HUES64 (cell line): ENCODE measurements at regions not wholly inside any gene's neighbourhood (a gene's known extent, or its start where the extent isn't known, plus 50 kb on each side); places are given as distances from the start of the nearest gene placed in this dataset.

ENCODE experiments used
- H3K27ac ChIP-seq: 2 replicates; pipeline ENCODE4 v1.7.0; 2013; ENCODE audit warnings: low read depth, low read length, inconsistent platforms
- H3K27me3 ChIP-seq: 2 replicates; pipeline ENCODE4 v1.6.1; 2013; ENCODE audit warnings: mild to moderate bottlenecking, low read length; ENCODE audit not compliant: insufficient read depth
- H3K36me3 ChIP-seq: 2 replicates; pipeline ENCODE4 v1.6.1; 2013; ENCODE audit warnings: mild to moderate bottlenecking, low read length; ENCODE audit not compliant: insufficient read depth
- H3K4me1 ChIP-seq: 2 replicates; pipeline ENCODE4 v1.6.1; 2013; ENCODE audit warnings: mild to moderate bottlenecking, low read length, moderate library complexity; ENCODE audit not compliant: insufficient read depth
- H3K4me3 ChIP-seq: 2 replicates; pipeline ENCODE4 v1.5.1; 2013; ENCODE audit warnings: mild to moderate bottlenecking, low read length, moderate library complexity
- H3K9ac ChIP-seq: 2 replicates; pipeline ENCODE4 v1.6.1; 2013; ENCODE audit warnings: mild to moderate bottlenecking, low read depth, low read length
- H3K9me3 ChIP-seq: 2 replicates; pipeline ENCODE4 v1.6.1; 2013; ENCODE audit warnings: low read depth, low read length; ENCODE audit not compliant: insufficient read depth
- WGBS: fragments of 150-250, 120-280 bp; methylation state at CpG from one replicate; pipeline ENCODE4 v1.1.7; 2013; ENCODE audit warnings: missing lambda C conversion rate; 5-methylcytosine and 5-hydroxymethylcytosine counted together

DNA sequence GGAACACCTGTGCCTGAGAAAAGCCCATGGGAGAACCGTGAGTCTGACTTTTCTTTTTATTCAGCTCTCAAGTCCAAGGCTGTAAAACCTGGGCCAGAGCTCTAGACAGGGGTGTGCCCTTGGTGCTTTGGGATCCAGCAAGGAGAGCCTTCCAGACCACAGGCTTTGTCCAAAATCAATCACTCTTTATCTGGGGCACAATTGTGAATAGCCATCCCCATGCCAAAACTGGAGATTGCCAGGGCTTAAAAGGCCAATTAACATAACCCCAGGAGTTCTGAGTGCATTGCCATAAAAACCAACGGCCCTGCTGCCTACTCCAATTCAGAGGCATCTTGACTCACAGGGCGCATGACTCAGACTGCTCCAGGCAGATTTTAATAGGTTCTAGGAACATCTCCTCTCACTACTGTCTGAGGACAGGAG lies 391.8 kb downstream of the ARHGEF28 start:
- H3K27me3 ChIP-seq = no peaks in the 10 kb centered on the region

GRCh38 chr5:74017112-74017511 lies 391.1 kb downstream of the ARHGEF28 start:
- H3K36me3 ChIP-seq = no peaks in the 10 kb centered on the region
- no peaks in the 10 kb centered on the region for H3K9me3 ChIP-seq
- WGBS = 78% methylated on average over 2 of the region's 2 CpGs
- no peak overlapping the region for H3K9ac ChIP-seq
- H3K27ac ChIP-seq = no peak overlapping the region
- no peaks in the 10 kb centered on the region for H3K27me3 ChIP-seq
- H3K4me1 ChIP-seq = peaks cover 3% of the 10 kb centered on the region; the same call in 1 of the 2 replicates
- no peak overlapping the region for H3K4me3 ChIP-seq

More for the DNA sequence above, 391.8 kb downstream of the ARHGEF28 start:
- Histone ChIP-seq H3K4me1 (peaks cover 3% of the 10 kb centered on the region; the same call in 1 of the 2 replicates), H3K36me3 (no peaks in the 10 kb centered on the region), H3K27ac (no peak overlapping the region), H3K9me3 (no peaks in the 10 kb centered on the region), H3K4me3 (no peak overlapping the region), H3K9ac (no peak overlapping the region)
- 64% methylated on average over 3 of the region's 3 CpGs for WGBS

GRCh38 chr5:74016373-74016772 lies 390.4 kb downstream of the ARHGEF28 start:
- WGBS = 90% methylated on average over 4 of the region's 4 CpGs
- no peaks in the 10 kb centered on the region for H3K9me3 ChIP-seq
- H3K4me3 ChIP-seq = no peak overlapping the region
- H3K36me3 ChIP-seq = no peaks in the 10 kb centered on the region
- peaks cover 3% of the 10 kb centered on the region; the same call in 1 of the 2 replicates for H3K4me1 ChIP-seq
- no peak overlapping the region for H3K9ac ChIP-seq
- no peaks in the 10 kb centered on the region for H3K27me3 ChIP-seq
- H3K27ac ChIP-seq = no peak overlapping the region

GRCh38 chr5:74015716-74016115 lies 389.7 kb downstream of the ARHGEF28 start:
- H3K36me3 ChIP-seq = no peaks in the 10 kb centered on the region
- H3K27me3 ChIP-seq = no peaks in the 10 kb centered on the region
- no peak overlapping the region for H3K27ac ChIP-seq
- H3K9ac ChIP-seq = no peak overlapping the region
- 96% methylated on average over 1 of the region's 1 CpG for WGBS
- H3K4me3 ChIP-seq = no peak overlapping the region
- H3K4me1 ChIP-seq = peaks cover 3% of the 10 kb centered on the region; the same call in 1 of the 2 replicates
- no peaks in the 10 kb centered on the region for H3K9me3 ChIP-seq

DNA sequence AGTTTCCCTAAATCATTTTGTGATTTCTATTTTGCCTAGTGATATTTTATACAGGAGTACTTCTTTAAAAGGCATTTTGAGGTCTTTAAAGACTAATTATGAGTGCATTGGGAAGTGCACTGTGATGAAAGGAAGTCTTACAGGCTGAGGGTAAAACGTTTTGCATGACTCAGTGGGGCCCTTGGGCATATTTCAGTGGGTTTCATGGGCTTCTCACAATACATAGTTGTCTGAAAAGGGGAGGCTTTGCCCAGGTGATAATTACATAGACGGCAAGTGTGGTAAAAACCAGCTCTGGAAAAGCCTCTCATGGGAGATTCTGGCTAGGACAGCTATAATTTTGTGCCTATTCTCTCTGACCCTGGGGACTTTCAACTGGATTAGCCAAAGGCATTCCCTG lies 387.2 kb downstream of the ARHGEF28 start:
- H3K9ac ChIP-seq = no peak overlapping the region
- H3K9me3 ChIP-seq = no peaks in the 10 kb centered on the region
- peaks cover 2% of the 10 kb centered on the region; the same call in 1 of the 2 replicates for H3K4me1 ChIP-seq
- WGBS = 77% methylated on average over 2 of the region's 2 CpGs
- no peak overlapping the region for H3K27ac ChIP-seq
- H3K27me3 ChIP-seq = no peaks in the 10 kb centered on the region
- no peak overlapping the region for H3K4me3 ChIP-seq
- no peaks in the 10 kb centered on the region for H3K36me3 ChIP-seq

DNA sequence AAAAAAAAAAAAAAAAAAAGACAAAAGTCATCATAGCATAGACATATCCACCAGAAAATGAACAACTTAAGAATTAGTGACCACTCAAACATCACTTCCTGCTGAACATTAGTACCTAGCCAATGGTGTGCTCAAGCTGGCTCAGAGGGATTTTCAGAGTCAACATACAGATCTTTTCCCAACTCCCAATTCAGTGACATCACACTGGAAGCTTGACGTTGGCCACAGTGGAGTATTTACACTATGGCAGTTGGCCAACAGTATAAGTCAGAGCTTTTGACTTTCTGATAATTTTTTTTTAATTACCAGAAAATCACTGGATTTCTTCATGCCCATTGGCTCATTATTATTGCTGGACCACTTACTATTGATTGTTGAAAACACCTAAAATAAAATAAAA lies 383.5 kb downstream of the ARHGEF28 start:
- no peaks in the 10 kb centered on the region for H3K4me1 ChIP-seq
- H3K27me3 ChIP-seq = no peaks in the 10 kb centered on the region
- H3K27ac ChIP-seq = no peak overlapping the region
- H3K36me3 ChIP-seq = no peaks in the 10 kb centered on the region
- H3K9ac ChIP-seq = no peak overlapping the region
- H3K9me3 ChIP-seq = no peaks in the 10 kb centered on the region
- no peak overlapping the region for H3K4me3 ChIP-seq
- 100% methylated on average over 1 of the region's 1 CpG for WGBS

GRCh38 chr5:74007193-74007592 lies 381.2 kb downstream of the ARHGEF28 start:
- Histone ChIP-seq H3K4me1 (no peaks in the 10 kb centered on the region), H3K36me3 (no peaks in the 10 kb centered on the region), H3K9me3 (no peaks in the 10 kb centered on the region), H3K27ac (no peak overlapping the region), H3K4me3 (no peak overlapping the region), H3K9ac (no peak overlapping the region), H3K27me3 (no peaks in the 10 kb centered on the region)
- WGBS = no CpG with 5 or more reads among the region's 1 CpG

DNA sequence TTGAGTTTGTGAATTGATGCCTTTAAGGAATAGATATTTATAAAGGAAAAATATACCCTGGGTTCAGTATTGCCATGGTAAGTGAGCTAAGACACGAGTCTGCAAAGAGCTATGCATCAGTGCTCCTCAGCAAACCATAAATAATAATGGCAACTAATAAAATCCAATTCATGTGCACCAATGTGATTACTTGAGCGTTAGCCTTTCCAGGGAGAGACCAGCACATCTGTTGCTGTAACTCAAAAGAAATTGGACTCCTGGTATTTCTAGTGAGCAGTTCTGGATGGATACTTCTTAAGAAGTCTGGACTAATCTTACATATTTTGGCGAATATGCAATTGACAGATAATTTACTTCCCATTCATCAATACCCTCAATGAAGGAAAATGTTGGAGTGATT lies 373.3 kb downstream of the ARHGEF28 start:
- Histone ChIP-seq H3K27me3 (no peaks in the 10 kb centered on the region), H3K4me1 (no peaks in the 10 kb centered on the region), H3K27ac (no peak overlapping the region), H3K9me3 (no peaks in the 10 kb centered on the region), H3K4me3 (no peak overlapping the region), H3K36me3 (no peaks in the 10 kb centered on the region), H3K9ac (no peak overlapping the region)
- 91% methylated on average over 2 of the region's 3 CpGs for whole genome bisulfite sequencing

- Histone ChIP-seq H3K4me1 (no peaks in the 10 kb centered on the region), H3K4me3 (no peak overlapping the region), H3K9me3 (no peaks in the 10 kb centered on the region), H3K9ac (no peak overlapping the region), H3K27me3 (no peaks in the 10 kb centered on the region), H3K36me3 (no peaks in the 10 kb centered on the region), H3K27ac (no peak overlapping the region)
- WGBS = 83% methylated on average over 1 of the region's 4 CpGs
Observed at GRCh38 chr5:73998489-73998888, 372.5 kb downstream of the ARHGEF28 start.

DNA sequence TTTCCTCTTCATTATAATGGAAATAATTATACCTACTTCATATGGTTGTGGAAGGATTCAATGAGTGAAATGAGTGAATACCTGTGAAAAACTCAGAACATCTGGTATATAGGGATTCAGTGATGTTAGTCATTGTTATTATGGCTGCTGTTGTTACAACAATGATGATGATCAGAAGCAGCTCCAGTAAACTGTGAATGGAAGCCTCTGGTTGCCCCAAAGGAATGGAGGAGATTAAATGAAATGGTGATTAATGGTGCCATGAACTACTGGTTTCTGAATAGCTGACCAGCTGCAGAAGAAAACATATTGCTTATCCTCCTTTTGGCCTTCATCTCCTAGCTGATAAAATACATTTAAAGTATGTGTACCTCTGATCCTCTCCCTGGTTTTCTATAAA lies 372.0 kb downstream of the ARHGEF28 start:
- no peak overlapping the region for H3K9ac ChIP-seq
- no peaks in the 10 kb centered on the region for H3K36me3 ChIP-seq
- no peak overlapping the region for H3K27ac ChIP-seq
- no peak overlapping the region for H3K4me3 ChIP-seq
- no peaks in the 10 kb centered on the region for H3K9me3 ChIP-seq
- H3K27me3 ChIP-seq = no peaks in the 10 kb centered on the region
- H3K4me1 ChIP-seq = no peaks in the 10 kb centered on the region

GRCh38 chr5:73996151-73996755 lies 370.3 kb downstream of the ARHGEF28 start:
- WGBS = 71% methylated on average over 2 of the region's 2 CpGs
- H3K27me3 ChIP-seq = no peaks in the 10 kb centered on the region
- no peak overlapping the region for H3K27ac ChIP-seq
- H3K4me1 ChIP-seq = no peaks in the 10 kb centered on the region
- H3K9ac ChIP-seq = no peak overlapping the region
- no peaks in the 10 kb centered on the region for H3K36me3 ChIP-seq
- no peak overlapping the region for H3K4me3 ChIP-seq
- H3K9me3 ChIP-seq = no peaks in the 10 kb centered on the region

GRCh38 chr5:73994963-73995362 lies 369.0 kb downstream of the ARHGEF28 start:
- Histone ChIP-seq H3K4me1 (no peaks in the 10 kb centered on the region), H3K9me3 (no peaks in the 10 kb centered on the region), H3K36me3 (no peaks in the 10 kb centered on the region), H3K9ac (no peak overlapping the region), H3K27ac (no peak overlapping the region), H3K4me3 (no peak overlapping the region), H3K27me3 (no peaks in the 10 kb centered on the region)
- WGBS = 77% methylated on average over 1 of the region's 2 CpGs
